ENCODE measurements at regions not wholly inside any gene's neighbourhood (a gene's known extent, or its start where the extent isn't known, plus 50 kb on each side); places are given as distances from the start of the nearest gene placed in this dataset.

GRCh38 chr2:82913566-82913965, 1545.5 kb downstream of the SUCLG1 start:
- TF ChIP-seq POLR2A (IDR thresholded peaks at IDR 0.05) (no peak), EP300 (IDR thresholded peaks at IDR 0.05) (no peak), POLR2AphosphoS5 (IDR thresholded peaks at IDR 0.05) (no peak)
- TF ChIP-seq, protein P1, sequence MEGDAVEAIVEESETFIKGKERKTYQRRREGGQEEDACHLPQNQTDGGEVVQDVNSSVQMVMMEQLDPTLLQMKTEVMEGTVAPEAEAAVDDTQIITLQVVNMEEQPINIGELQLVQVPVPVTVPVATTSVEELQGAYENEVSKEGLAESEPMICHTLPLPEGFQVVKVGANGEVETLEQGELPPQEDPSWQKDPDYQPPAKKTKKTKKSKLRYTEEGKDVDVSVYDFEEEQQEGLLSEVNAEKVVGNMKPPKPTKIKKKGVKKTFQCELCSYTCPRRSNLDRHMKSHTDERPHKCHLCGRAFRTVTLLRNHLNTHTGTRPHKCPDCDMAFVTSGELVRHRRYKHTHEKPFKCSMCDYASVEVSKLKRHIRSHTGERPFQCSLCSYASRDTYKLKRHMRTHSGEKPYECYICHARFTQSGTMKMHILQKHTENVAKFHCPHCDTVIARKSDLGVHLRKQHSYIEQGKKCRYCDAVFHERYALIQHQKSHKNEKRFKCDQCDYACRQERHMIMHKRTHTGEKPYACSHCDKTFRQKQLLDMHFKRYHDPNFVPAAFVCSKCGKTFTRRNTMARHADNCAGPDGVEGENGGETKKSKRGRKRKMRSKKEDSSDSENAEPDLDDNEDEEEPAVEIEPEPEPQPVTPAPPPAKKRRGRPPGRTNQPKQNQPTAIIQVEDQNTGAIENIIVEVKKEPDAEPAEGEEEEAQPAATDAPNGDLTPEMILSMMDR (IDR thresholded peaks at IDR 0.05): no peak
- Histone ChIP-seq H3K27ac (no peak overlapping the region), H3K27me3 (no peaks in the 10 kb centered on the region), H3K36me3 (no peaks in the 10 kb centered on the region), H3K9me3 (no peaks in the 10 kb centered on the region), H3K4me1 (no peaks in the 10 kb centered on the region), H3K4me3 (no peak overlapping the region)
- ATAC-seq (ENCODE audit: low FRiP score in 2 of 2) (no peak), DNase-seq (no peak)
- WGBS, 2 donors: 86 to 91% methylated on average over 2 of the region's 2 CpGs

DNA sequence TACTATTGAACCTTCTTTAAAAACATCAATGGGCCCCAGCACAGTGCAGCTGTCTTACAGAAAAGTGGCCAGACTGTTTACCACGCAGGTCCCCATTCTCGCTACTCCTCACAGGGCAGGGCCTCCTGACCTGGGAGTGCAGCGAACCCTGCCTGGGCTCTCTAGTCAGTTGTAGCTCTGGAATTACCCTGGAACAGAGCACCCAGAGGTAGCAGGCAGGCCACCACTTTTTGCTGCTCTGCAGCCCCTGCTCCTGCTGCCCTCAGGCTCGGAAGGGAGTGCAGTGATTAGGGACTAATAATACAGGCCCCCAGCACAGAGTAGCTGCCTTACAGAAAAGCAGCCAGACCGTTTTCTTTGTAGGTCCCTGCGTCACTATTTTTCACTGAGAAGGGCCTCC, 1563.0 kb downstream of the SUCLG1 start:
- WGBS, 2 donors: 87 to 100% methylated on average over 4 to 6 of the region's 6 CpGs
- Histone ChIP-seq H3K4me1 (no peaks in the 10 kb centered on the region), H3K9me3 (no peaks in the 10 kb centered on the region), H3K36me3 (no peaks in the 10 kb centered on the region), H3K27ac (no peak overlapping the region), H3K27me3 (no peaks in the 10 kb centered on the region), H3K4me3 (no peak overlapping the region)
- no peak for DNase-seq
- TF ChIP-seq, protein P1 (IDR thresholded peaks at IDR 0.05): no peak
- TF ChIP-seq POLR2AphosphoS5 (IDR thresholded peaks at IDR 0.05) (no peak), POLR2A (IDR thresholded peaks at IDR 0.05) (no peak)
- ATAC-seq (ENCODE audit: low FRiP score in 2 of 2): no peak

DNA sequence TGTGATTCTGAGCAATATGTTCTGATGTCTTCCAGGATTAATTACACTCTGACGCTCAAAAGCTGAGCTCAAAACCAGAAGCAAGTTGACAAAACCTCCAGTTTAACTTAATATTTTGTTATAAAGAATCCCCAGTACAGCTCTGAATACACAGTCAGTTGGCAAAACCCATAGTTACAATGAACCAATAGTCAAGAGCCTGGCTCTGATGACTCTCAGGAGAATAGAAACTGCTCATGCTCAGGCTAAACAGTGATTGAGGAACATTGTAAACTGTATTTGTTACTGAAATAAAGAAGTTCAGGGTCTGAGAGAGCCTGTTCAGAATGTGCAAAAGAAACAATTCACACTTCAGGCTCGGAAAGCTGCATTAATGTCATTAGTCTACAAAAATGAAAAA, 1565.9 kb downstream of the SUCLG1 start:
- WGBS, 2 donors: 44 to 50% methylated on average over 2 of the region's 2 CpGs
- Histone ChIP-seq H3K27me3 (no peaks in the 10 kb centered on the region), H3K4me3 (no peak overlapping the region), H3K9me3 (no peaks in the 10 kb centered on the region), H3K36me3 (no peaks in the 10 kb centered on the region), H3K27ac (no peak overlapping the region), H3K4me1 (no peaks in the 10 kb centered on the region)
- ATAC-seq (ENCODE audit: low FRiP score in 2 of 2): no peak
- TF ChIP-seq, protein P1 (IDR thresholded peaks at IDR 0.05): no peak
- TF ChIP-seq POLR2A (IDR thresholded peaks at IDR 0.05): no peak
- DNase-seq: no peak

- Histone ChIP-seq H3K36me3 (no peaks in the 10 kb centered on the region), H3K4me1 (no peaks in the 10 kb centered on the region), H3K27ac (no peak overlapping the region), H3K27me3 (no peaks in the 10 kb centered on the region), H3K4me3 (no peak overlapping the region), H3K9me3 (no peaks in the 10 kb centered on the region)
- DNase-seq (no peak), ATAC-seq (ENCODE audit: low FRiP score in 2 of 2) (no peak)
- WGBS, 2 donors: 57 to 67% methylated on average over 2 of the region's 2 CpGs
- no peak for TF ChIP-seq POLR2AphosphoS5 (IDR thresholded peaks at IDR 0.05)
- TF ChIP-seq POLR2A (IDR thresholded peaks at IDR 0.05): no peak
- TF ChIP-seq, protein P1 (IDR thresholded peaks at IDR 0.05): no peak
- no peak for TF ChIP-seq EP300 (IDR thresholded peaks at IDR 0.05)
These were observed 1579.3 kb downstream of the SUCLG1 start for GRCh38 chr2:82879803-82880202.

GRCh38 chr2:82875858-82876257, 1583.2 kb downstream of the SUCLG1 start:
- 78% methylated on average over 6 of the region's 6 CpGs; no CpG with 5 or more reads in 1 of the 2 donors for WGBS, 2 donors
- DNase-seq: no peak
- Histone ChIP-seq H3K4me1 (no peaks in the 10 kb centered on the region), H3K4me3 (no peak overlapping the region), H3K36me3 (no peaks in the 10 kb centered on the region), H3K9me3 (no peaks in the 10 kb centered on the region), H3K27me3 (no peaks in the 10 kb centered on the region), H3K27ac (no peak overlapping the region)
- TF ChIP-seq POLR2AphosphoS5 (IDR thresholded peaks at IDR 0.05): no peak
- TF ChIP-seq, protein P1 (IDR thresholded peaks at IDR 0.05): no peak
- no peak for TF ChIP-seq EP300 (IDR thresholded peaks at IDR 0.05)
- TF ChIP-seq POLR2A (IDR thresholded peaks at IDR 0.05): no peak
- ATAC-seq (ENCODE audit: low FRiP score in 2 of 2): no peak

Measured in upper lobe of left lung (tissue), 6 donors.